Thyroid gland (tissue), 4 donors: ENCODE measurements at regions not wholly inside any gene's neighbourhood (a gene's known extent, or its start where the extent isn't known, plus 50 kb on each side); places are given as distances from the start of the nearest gene placed in this dataset.

Experiments used
- DNase-seq, 2 donors: peaks; one replicate each; pipeline ENCODE4 v3.0.0-alpha.2; 2019
- H3K27ac ChIP-seq, 3 donors: fragments of 200-600 bp; sonication (generic); 1 replicate in 2 of 3; 2 replicates in 1 of 3; pipeline ENCODE4 v1.5.1; 2016 to 2019; ENCODE audit warnings: mild to moderate bottlenecking in 1 of 3, moderate library complexity in 1 of 3
- H3K27me3 ChIP-seq: fragments of 200-600 bp; sonication (generic); one replicate; pipeline ENCODE4 v1.5.1; 2019
- H3K36me3 ChIP-seq, 2 donors: fragments of 200-600 bp; sonication (generic); one replicate each; pipeline ENCODE4 v1.5.1; 2016 to 2019
- H3K4me1 ChIP-seq, 2 donors: fragments of 200-600 bp; sonication (generic); one replicate each; pipeline ENCODE4 v1.5.1; 2017 to 2019
- H3K4me3 ChIP-seq, 3 donors: fragments of 200-600 bp; sonication (generic); replicated peaks in 1 of 3; 1 replicate in 2 of 3; 2 replicates in 1 of 3; pipeline ENCODE4 v1.5.1; 2016; ENCODE audit warnings: mild to moderate bottlenecking in 1 of 3
- H3K9me3 ChIP-seq: fragments of 200-600 bp; sonication (generic); one replicate; pipeline ENCODE4 v1.5.1; 2017
- POLR2A ChIP-seq, 2 donors: fragments of 450-650 bp; IDR thresholded peaks; one replicate each; pipeline ENCODE4 v1.6.1; 2017; ENCODE audit warnings: antibody characterized with exemption in 2 of 2, mild to moderate bottlenecking in 2 of 2, moderate library complexity in 1 of 2
- WGBS, 2 donors: methylation state at CpG; one replicate each; pipeline ENCODE4 v1.1.5; 2017; 5-methylcytosine and 5-hydroxymethylcytosine counted together
- intact Hi-C: fragments of 100-400 bp; cut with DNase I; formaldehyde crosslinking; loops from one replicate; pipeline ENCODE4 v1.15.1; 2023
- TF ChIP-seq, protein P1 (sequence below), 6 experiments: fragments of 200-600 bp in 3 of 6; fragments of 450-650 bp in 3 of 6; sonication (generic) in 3 of 6; IDR thresholded peaks; one replicate each; pipeline ENCODE4 v1.5.1; 2016 to 2019; ENCODE audit warnings: antibody characterized with exemption in 6 of 6, mild to moderate bottlenecking in 2 of 6, inconsistent platforms in 1 of 6, moderate library complexity in 1 of 6

DNA sequence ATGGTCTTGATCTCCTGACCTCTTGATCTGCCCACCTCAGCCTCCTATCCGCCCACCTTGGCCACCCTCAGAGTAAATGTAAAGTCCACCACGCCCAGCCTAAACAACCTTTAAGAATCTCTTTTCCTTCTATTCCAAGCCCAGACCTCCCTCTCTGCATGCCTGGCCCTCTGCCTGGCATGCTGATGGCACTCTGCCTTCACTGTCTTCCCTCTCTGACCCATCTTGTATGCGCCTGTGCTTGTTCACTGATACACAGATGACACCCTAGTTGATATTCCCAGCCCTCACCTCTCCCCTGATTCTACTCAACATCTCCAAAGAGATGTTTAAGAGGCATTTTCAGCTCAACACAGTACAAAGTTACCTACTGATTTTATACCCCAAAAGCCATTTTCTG lies 466.8 kb upstream of the MEX3C start:
- Histone ChIP-seq H3K36me3 (no peaks in the 10 kb centered on the region), H3K27ac (no peak overlapping the region), H3K9me3 (no peaks in the 10 kb centered on the region), H3K4me1 (no peaks in the 10 kb centered on the region), H3K27me3 (no peaks in the 10 kb centered on the region), H3K4me3 (no peak overlapping the region)
- intact Hi-C loops: no loop called here
- WGBS, 2 donors: 88 to 91% methylated on average over 3 of the region's 3 CpGs
- DNase-seq: no peak
- TF ChIP-seq, protein P1, sequence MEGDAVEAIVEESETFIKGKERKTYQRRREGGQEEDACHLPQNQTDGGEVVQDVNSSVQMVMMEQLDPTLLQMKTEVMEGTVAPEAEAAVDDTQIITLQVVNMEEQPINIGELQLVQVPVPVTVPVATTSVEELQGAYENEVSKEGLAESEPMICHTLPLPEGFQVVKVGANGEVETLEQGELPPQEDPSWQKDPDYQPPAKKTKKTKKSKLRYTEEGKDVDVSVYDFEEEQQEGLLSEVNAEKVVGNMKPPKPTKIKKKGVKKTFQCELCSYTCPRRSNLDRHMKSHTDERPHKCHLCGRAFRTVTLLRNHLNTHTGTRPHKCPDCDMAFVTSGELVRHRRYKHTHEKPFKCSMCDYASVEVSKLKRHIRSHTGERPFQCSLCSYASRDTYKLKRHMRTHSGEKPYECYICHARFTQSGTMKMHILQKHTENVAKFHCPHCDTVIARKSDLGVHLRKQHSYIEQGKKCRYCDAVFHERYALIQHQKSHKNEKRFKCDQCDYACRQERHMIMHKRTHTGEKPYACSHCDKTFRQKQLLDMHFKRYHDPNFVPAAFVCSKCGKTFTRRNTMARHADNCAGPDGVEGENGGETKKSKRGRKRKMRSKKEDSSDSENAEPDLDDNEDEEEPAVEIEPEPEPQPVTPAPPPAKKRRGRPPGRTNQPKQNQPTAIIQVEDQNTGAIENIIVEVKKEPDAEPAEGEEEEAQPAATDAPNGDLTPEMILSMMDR (IDR thresholded peaks at IDR 0.05): no peak
- no peak for TF ChIP-seq POLR2A (IDR thresholded peaks at IDR 0.05)

DNA sequence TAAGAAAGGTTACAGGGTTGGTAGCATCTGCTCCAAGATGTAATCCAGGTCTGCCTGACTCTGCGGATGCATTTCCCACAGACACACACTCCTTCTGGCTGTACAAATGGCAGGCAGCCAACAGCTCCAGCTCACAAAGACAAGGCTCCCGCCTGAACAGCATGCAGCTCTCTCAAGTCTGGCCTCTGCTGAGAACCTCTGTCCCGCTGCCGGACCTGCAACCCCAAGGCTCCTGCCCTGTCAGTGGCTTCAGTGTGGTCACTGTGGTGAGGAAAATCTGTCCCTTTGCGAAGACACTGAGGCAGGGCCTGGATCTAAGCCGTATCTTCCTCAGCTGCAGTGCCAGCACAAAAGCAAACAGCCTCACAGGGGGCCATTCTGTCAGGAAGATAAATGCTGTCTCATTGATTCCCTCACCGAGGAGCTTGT lies 469.3 kb upstream of the MEX3C start:
- TF ChIP-seq POLR2A (IDR thresholded peaks at IDR 0.05): no peak
- no peak overlapping the region for H3K4me3 ChIP-seq
- no peaks in the 10 kb centered on the region for H3K36me3 ChIP-seq
- H3K9me3 ChIP-seq: no peaks in the 10 kb centered on the region
- intact Hi-C loops: no loop called here
- H3K4me1 ChIP-seq: no peaks in the 10 kb centered on the region
- no peak overlapping the region for H3K27ac ChIP-seq
- no peaks in the 10 kb centered on the region for H3K27me3 ChIP-seq
- DNase-seq: peak; percentile 30 to 35
- WGBS, 2 donors: 18 to 22% methylated on average over 4 to 6 of the region's 7 CpGs

- Histone ChIP-seq H3K27ac (no peak overlapping the region), H3K4me1 (no peaks in the 10 kb centered on the region), H3K27me3 (no peaks in the 10 kb centered on the region), H3K36me3 (no peaks in the 10 kb centered on the region), H3K4me3 (no peak overlapping the region), H3K9me3 (no peaks in the 10 kb centered on the region)
- no peak for TF ChIP-seq POLR2A (IDR thresholded peaks at IDR 0.05)
- TF ChIP-seq, protein P1 (IDR thresholded peaks at IDR 0.05): peak in 5 of 6 experiments; percentile 24 to 50 (median 32)
- 11% methylated on average over 10 of the region's 10 CpGs for WGBS, 2 donors
- intact Hi-C loops: no loop called here
- DNase-seq: peak; percentile 27 to 34
Measured at GRCh38 chr18:51668101-51668500, 470.6 kb upstream of the MEX3C start.

DNA sequence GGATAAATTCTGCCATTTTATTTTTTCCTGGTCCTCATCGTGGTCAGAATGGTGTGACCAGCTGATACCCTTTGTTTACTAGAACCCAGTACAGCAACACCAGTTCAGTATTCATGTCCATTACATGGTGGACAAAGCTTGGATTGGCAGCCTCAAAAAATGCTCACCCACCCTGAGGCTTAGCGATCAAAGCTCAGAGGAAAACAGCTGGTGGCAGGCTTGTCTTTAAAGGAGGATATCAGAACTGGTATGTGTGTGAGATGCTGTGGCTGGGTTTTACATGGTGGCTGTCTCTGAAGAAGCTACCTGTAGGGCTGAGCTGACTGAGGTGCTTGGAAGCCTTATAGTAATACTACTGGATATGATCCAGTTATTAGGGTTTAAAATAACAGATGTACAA lies 471.1 kb upstream of the MEX3C start:
- H3K36me3 ChIP-seq: no peaks in the 10 kb centered on the region
- no peaks in the 10 kb centered on the region for H3K27me3 ChIP-seq
- intact Hi-C loops: no loop called here
- H3K9me3 ChIP-seq: no peaks in the 10 kb centered on the region
- TF ChIP-seq POLR2A (IDR thresholded peaks at IDR 0.05): no peak
- TF ChIP-seq, protein P1 (IDR thresholded peaks at IDR 0.05): no peak
- H3K27ac ChIP-seq: no peak overlapping the region
- H3K4me1 ChIP-seq: no peaks in the 10 kb centered on the region
- 45 to 63% methylated on average over 2 of the region's 2 CpGs for WGBS, 2 donors
- H3K4me3 ChIP-seq: no peak overlapping the region
- no peak for DNase-seq

DNA sequence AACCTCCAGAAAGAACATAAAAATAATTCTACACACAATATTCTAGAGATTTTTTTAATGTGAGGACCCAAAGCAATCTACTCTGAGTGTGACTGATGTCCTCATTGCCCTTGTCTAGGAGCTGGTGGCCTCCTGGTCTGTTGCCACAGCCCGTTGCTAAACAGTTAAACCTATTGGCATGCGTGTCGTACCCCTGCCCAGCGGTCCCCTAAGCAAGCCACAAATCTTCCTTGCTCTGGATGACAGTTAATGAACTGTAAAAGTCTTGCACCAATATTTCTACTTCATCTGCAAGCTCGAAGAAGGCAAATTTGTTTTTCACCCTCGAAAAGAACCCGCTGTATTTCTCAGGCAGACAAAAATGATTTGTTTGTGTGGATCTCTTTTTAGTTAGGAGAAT lies 489.1 kb upstream of the MEX3C start:
- intact Hi-C loops: no loop called here
- Histone ChIP-seq H3K36me3 (no peaks in the 10 kb centered on the region), H3K4me1 (no peaks in the 10 kb centered on the region), H3K27ac (no peak overlapping the region), H3K9me3 (no peaks in the 10 kb centered on the region), H3K27me3 (no peaks in the 10 kb centered on the region), H3K4me3 (no peak overlapping the region)
- 74 to 82% methylated on average over 7 of the region's 7 CpGs for WGBS, 2 donors
- TF ChIP-seq, protein P1 (IDR thresholded peaks at IDR 0.05): no peak
- no peak for TF ChIP-seq POLR2A (IDR thresholded peaks at IDR 0.05)
- no peak for DNase-seq
